CD4-positive, alpha-beta T cell treated with Interleukin-2 at 100 ng/mL for 4 hours (primary cell): ENCODE measurements at regions not wholly inside any gene's neighbourhood (a gene's known extent, or its start where the extent isn't known, plus 50 kb on each side); places are given as distances from the start of the nearest gene placed in this dataset.

ENCODE experiments used
- DNase-seq: peaks from one replicate; pipeline ENCODE4 v3.0.0-alpha.2; 2020; ENCODE audit warnings: low spot score

DNA sequence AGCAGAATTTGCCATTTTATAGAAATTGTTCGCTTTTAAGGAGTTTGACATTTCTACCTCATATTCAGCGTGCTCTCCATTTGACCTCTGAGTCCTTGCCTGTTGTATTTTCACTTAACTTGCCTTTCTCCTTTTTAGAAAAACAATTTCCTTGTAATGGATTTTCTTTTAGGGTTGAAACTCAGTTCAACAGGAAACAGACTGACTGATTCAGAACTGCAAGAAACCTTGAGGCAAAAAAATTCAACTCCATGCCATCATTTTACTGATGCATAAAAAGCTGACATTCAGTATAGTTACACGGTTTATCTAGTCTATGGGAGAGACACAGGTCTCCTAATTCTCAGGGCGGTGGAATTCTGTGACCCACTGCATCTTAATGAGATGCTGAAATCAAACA is 59.8 kb downstream of the MRPS30 start:
- no peak for DNase-seq

GRCh38 chr5:44869928-44870327 is 61.2 kb downstream of the MRPS30 start:
- no peak for DNase-seq

DNA sequence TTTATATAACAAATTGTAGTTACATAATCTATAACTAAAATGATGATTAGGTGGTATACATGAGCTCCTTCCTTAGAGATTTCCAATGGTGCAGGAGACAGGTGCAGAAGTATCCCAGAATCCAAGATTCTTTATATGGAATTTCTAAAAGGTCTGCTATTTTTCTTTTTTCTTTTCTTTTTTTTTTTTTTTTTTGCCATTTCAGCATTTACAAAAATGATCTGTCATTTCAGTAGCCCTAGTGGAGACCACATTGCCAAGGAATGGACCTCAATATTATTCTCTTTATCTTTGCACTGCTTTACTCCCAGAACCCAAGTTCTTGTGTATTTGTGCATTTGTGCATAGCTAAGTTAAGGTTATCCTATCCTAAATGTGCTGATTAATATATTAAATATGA is 61.7 kb downstream of the MRPS30 start:
- DNase-seq: no peak

- DNase-seq: no peak
These were observed 62.7 kb downstream of the MRPS30 start for GRCh38 chr5:44871401-44871800.

- peak; percentile 30 for DNase-seq
These were observed 67.2 kb downstream of the MRPS30 start for GRCh38 chr5:44875661-44876605.

GRCh38 chr5:44881266-44881665 is 72.5 kb downstream of the MRPS30 start:
- no peak for DNase-seq

DNA sequence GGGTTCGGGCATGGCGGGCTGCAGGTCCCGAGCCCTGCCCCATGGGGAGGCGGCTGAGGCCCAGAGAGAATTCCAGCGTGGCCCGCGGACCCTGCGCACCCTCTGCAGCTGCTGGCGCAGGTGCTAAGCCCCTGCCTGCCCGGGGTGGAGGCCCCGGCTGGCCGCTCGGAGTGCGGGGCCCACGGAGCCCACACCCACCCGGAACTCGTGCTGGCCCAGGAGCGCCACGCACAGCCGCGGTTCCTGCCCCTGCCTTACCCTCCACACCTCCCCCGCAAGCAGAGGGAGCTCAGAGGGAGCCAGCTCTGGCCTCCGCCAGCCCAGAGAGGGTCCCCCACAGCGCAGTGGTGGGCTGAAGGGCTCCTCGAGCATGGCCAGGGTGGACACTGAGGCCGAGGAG is 75.3 kb downstream of the MRPS30 start:
- DNase-seq: no peak

- no peak for DNase-seq
These were observed 77.2 kb downstream of the MRPS30 start for GRCh38 chr5:44885903-44886302.

- no peak for DNase-seq
These were observed 79.0 kb downstream of the MRPS30 start for GRCh38 chr5:44887722-44888121.

GRCh38 chr5:44888435-44888834 is 79.7 kb downstream of the MRPS30 start:
- DNase-seq: no peak

GRCh38 chr5:44891116-44891515 is 82.4 kb downstream of the MRPS30 start:
- DNase-seq: no peak

GRCh38 chr5:44900273-44900954 is 91.7 kb downstream of the MRPS30 start:
- DNase-seq: no peak

DNA sequence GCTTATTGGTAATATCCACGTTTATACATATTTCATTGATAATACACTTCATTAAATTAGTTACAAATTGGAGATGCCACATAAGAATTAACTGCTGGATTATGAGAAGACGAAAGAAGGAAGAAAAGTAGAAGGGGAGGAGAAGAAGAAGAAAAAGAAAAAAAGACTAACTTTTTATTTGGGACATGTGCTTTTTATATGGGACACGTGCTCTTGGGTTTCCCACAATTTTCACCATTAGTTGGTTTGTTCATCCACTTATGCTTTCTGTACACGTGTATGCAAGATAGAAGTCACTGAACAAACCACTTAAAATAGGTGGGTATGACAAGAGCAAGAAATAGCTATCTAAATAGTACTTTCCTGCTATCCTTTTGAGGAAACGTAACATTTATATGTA is 98.6 kb downstream of the MRPS30 start:
- no peak for DNase-seq

- no peak for DNase-seq
These were observed 100.3 kb downstream of the MRPS30 start for GRCh38 chr5:44909004-44909403.

DNA sequence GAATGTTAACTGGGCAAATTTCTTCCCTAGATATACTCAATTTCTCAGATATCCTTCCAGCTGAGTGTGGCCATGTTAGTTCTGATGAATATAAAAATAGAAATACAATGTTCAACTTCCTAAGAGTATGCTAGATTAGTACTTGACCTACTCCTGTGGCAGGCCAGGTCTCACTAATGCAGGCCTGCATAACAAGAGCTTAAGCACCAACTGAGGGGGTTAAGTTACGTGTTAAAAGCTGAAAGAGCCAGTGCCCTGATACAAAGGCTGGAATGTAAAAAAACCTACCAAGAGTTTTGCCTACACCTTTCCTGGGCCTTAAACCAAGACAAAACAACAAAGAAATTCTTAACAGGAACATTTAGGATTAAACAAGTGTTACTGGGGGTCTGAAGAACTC is 102.8 kb downstream of the MRPS30 start:
- DNase-seq: no peak

- no peak for DNase-seq
These were observed 105.5 kb downstream of the MRPS30 start for GRCh38 chr5:44914221-44914620.

DNA sequence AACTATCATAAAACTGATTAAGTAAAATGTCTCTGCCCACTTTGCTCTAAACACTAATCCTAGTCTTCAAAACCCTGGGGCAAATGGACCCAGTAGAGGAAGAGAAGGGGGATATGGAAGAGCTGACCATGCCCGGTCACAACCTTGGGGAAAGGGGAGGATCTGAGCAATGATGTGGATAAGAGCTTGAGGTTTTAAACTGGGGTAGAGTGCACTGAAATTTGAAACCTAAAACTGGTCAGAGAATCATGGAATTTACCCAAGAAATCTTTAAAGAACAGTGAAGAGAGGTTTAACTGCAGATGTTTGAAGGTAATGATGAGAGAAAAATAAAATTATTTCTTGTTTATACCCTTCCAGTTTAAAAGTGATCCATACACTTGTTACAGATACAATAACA is 110.8 kb downstream of the MRPS30 start:
- DNase-seq: no peak

- DNase-seq: no peak
These were observed 118.5 kb downstream of the MRPS30 start for GRCh38 chr5:44927115-44927733.

GRCh38 chr5:44932922-44933585 is 124.3 kb downstream of the MRPS30 start:
- no peak for DNase-seq

DNA sequence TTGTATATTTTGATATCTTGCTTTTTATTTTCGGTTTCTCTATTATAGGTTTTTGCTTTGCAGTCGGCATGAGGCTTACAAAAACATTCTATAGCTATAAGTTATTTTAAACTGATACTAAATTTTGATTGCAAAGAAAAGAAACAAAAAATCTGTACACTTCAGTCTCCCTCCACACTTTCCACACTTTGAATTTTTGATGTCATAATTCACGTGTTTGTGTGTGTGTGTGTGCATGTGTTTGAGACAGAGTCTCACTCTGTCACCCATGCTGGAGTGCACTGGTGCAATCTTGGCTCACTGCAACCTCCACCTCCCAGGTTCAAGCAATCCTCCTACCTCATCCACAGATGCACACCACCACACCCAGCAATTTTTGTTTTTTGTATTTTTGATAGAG is 124.9 kb downstream of the MRPS30 start:
- DNase-seq: no peak

- DNase-seq: no peak
These were observed 126.5 kb downstream of the MRPS30 start for GRCh38 chr5:44935262-44935661.

- DNase-seq: no peak
These were observed 127.1 kb downstream of the MRPS30 start for GRCh38 chr5:44935871-44936270.
